ENCODE measurements at regions not wholly inside any gene's neighbourhood (a gene's known extent, or its start where the extent isn't known, plus 50 kb on each side); places are given as distances from the start of the nearest gene placed in this dataset.

GRCh38 chr14:80127466-80127865 is 83.8 kb downstream of the DIO2 start:
- no peak overlapping the region for H4K8ac ChIP-seq (replicated peaks; ENCODE audit: insufficient read length, low read depth, low read length)
- TF ChIP-seq CTCF (conservative IDR thresholded peaks at IDR 0.05): no peak
- H4K5ac ChIP-seq (ENCODE audit: insufficient read length, low read depth, low read length): no peak overlapping the region
- H3K18ac ChIP-seq (ENCODE audit: insufficient read length, low read depth, low read length): no peak overlapping the region
- H3K4me3 Mint-ChIP-seq: no peak overlapping the region
- H2BK12ac ChIP-seq (ENCODE audit: insufficient read length, low read depth, low read length): no peak overlapping the region
- H3K9me3 Mint-ChIP-seq: peaks cover 7 to 16% of the 10 kb centered on the region in 2 experiments
- no peaks in the 10 kb centered on the region for H3K4me1 Mint-ChIP-seq
- no peak overlapping the region for H3K14ac ChIP-seq (ENCODE audit: insufficient read depth, low read length)
- H3K9ac ChIP-seq (ENCODE audit: extremely low read depth, insufficient read length, low read length): no peak overlapping the region
- no peak overlapping the region for H2BK15ac ChIP-seq (ENCODE audit: low read depth, low read length)
- no peaks in the 10 kb centered on the region for H3K27me3 ChIP-seq (ENCODE audit: insufficient read depth, low read length)
- H3K27ac Mint-ChIP-seq: no peak overlapping the region
- H3K27ac ChIP-seq (ENCODE audit: insufficient read length, low read depth, low read length): no peak overlapping the region
- H4K91ac ChIP-seq (ENCODE audit: insufficient read length, low read depth, low read length): no peak overlapping the region
- no peaks in the 10 kb centered on the region for H3K23me2 ChIP-seq (ENCODE audit: insufficient read length, low read depth, low read length, poor library complexity, severe bottlenecking)
- peaks cover 0 to 8% (median 0%) of the 10 kb centered on the region in 3 experiments; a peak in 3 of 7 replicates for H3K36me3 Mint-ChIP-seq (ENCODE audit: insufficient read depth in 1 of 3, low read depth in 3 of 3)
- H2AFZ ChIP-seq (ENCODE audit: low read length): no peak overlapping the region
- no peak overlapping the region for H2BK120ac ChIP-seq (ENCODE audit: low read depth, low read length, poor library complexity, severe bottlenecking)
- no peaks in the 10 kb centered on the region for H3K79me2 ChIP-seq (ENCODE audit: insufficient read depth, low read length)
- no peak overlapping the region for H3K23ac ChIP-seq (ENCODE audit: insufficient read length, low read depth, low read length)
- no peak overlapping the region for H3K4me2 ChIP-seq (ENCODE audit: insufficient read depth, insufficient read length, low read length)
- H4K20me1 ChIP-seq (ENCODE audit: control insufficient read depth, insufficient read depth, insufficient read length): no peaks in the 10 kb centered on the region
- no peaks in the 10 kb centered on the region for H3K9me3 ChIP-seq (ENCODE audit: control insufficient read depth, low read depth, low read length)
- no peak overlapping the region for H2BK20ac ChIP-seq (ENCODE audit: low read depth, low read length, poor library complexity, severe bottlenecking)
- no peak for DNase-seq
- H3K27me3 Mint-ChIP-seq (ENCODE audit: low read depth): peaks cover 1% of the 10 kb centered on the region; the same call in 1 of the 2 replicates
- no peaks in the 10 kb centered on the region for H3K79me1 ChIP-seq (ENCODE audit: insufficient read depth, low read depth, low read length, poor library complexity, severe bottlenecking)
- no peak overlapping the region for H3K4ac ChIP-seq (ENCODE audit: low read depth, low read length)
- H2AK5ac ChIP-seq (ENCODE audit: insufficient read length, low read length): no peak overlapping the region
- H3T11ph ChIP-seq (ENCODE audit: low read length): no peak overlapping the region
- no peaks in the 10 kb centered on the region for H3K4me1 ChIP-seq (ENCODE audit: insufficient read depth, low read length)
- no peak overlapping the region for H3K56ac ChIP-seq (ENCODE audit: insufficient read length, low read depth, low read length)
- no peak overlapping the region for H2BK5ac ChIP-seq (ENCODE audit: insufficient read length, low read length)

Measured in H9 (cell line).